ENCODE measurements at regions not wholly inside any gene's neighbourhood (a gene's known extent, or its start where the extent isn't known, plus 50 kb on each side); places are given as distances from the start of the nearest gene placed in this dataset.

DNA sequence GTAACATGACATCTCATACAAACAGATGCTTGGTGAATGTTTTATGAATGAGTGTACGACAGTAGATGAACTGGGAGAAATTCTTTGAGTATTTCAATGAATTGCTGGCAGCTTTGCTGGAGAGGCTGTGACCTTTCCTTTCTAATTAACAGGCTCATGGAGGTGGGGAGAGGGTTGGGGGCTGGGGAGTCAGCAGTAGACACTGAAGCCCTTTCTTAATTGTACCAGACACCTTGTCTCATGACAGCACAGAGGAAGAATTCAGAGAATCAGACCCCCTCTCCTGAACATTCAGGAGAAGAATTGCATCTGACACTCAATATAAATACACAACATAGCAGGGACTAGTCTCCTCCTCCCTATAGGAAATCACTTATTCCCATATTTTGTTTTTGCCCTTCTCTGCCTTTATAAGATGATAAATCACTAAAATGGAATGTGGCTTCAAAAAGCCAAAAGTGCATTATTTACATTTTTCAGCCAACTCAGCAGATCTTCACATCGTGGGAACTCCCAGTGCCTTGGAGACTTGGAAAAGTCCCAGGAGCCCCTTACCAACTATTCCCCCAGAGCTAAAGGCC, 66.2 kb upstream of the TPM1 start:
- H3K9me1 ChIP-seq (ENCODE audit: control insufficient read depth, extremely low read depth, insufficient read depth, low read length): no peaks in the 10 kb centered on the region
- no peak overlapping the region for H3K27ac ChIP-seq (ENCODE audit: control insufficient read depth, insufficient read depth, low read length)
- H3K79me2 ChIP-seq (ENCODE audit: control insufficient read depth, insufficient read depth, low read length): no peaks in the 10 kb centered on the region
- no peaks in the 10 kb centered on the region for H4K20me1 ChIP-seq (ENCODE audit: control insufficient read depth, extremely low read depth, insufficient read depth, low read length)
- dilution Hi-C loops (cut with MboI; ENCODE audit: extremely low pct_ligation_motif_present, low sequenced_read_pairs): no loop called here
- FAIRE-seq (no peak), DNase-seq (ENCODE audit: low read depth, low spot score) (no peak)
- H3K36me3 ChIP-seq (ENCODE audit: control insufficient read depth in 2 of 2, extremely low read depth in 1 of 2, insufficient read depth in 2 of 2, low read length in 2 of 2): no peaks in the 10 kb centered on the region
- no peaks in the 10 kb centered on the region for H3K27me3 ChIP-seq (ENCODE audit: control insufficient read depth, extremely low read depth, insufficient read depth, low read length)
- no peaks in the 10 kb centered on the region for H3K4me1 ChIP-seq (ENCODE audit: control insufficient read depth, extremely low read depth, insufficient read depth, low read length)
- no peak overlapping the region for H3K4me3 ChIP-seq (ENCODE audit: control insufficient read depth in 2 of 3, extremely low read depth in 1 of 3, insufficient read depth in 2 of 3, low read depth in 1 of 3, low read length in 3 of 3)
- no peak overlapping the region for H2AFZ ChIP-seq (ENCODE audit: control insufficient read depth, low read length)
- no peak for TF ChIP-seq EZH2 (IDR thresholded peaks at IDR 0.05; ENCODE audit: low read length)
- TF ChIP-seq, protein P1, sequence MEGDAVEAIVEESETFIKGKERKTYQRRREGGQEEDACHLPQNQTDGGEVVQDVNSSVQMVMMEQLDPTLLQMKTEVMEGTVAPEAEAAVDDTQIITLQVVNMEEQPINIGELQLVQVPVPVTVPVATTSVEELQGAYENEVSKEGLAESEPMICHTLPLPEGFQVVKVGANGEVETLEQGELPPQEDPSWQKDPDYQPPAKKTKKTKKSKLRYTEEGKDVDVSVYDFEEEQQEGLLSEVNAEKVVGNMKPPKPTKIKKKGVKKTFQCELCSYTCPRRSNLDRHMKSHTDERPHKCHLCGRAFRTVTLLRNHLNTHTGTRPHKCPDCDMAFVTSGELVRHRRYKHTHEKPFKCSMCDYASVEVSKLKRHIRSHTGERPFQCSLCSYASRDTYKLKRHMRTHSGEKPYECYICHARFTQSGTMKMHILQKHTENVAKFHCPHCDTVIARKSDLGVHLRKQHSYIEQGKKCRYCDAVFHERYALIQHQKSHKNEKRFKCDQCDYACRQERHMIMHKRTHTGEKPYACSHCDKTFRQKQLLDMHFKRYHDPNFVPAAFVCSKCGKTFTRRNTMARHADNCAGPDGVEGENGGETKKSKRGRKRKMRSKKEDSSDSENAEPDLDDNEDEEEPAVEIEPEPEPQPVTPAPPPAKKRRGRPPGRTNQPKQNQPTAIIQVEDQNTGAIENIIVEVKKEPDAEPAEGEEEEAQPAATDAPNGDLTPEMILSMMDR (optimal IDR thresholded peaks at IDR 0.05 in 1 of 3, IDR thresholded peaks at IDR 0.05 in 1 of 3, conservative IDR thresholded peaks at IDR 0.05 in 1 of 3; ENCODE audit: extremely low read depth in 1 of 3, insufficient read depth in 2 of 3, low read length in 3 of 3): no peak
- no peaks in the 10 kb centered on the region for H3K9me3 ChIP-seq (ENCODE audit: control insufficient read depth, low read depth, low read length)
- H3K9ac ChIP-seq (ENCODE audit: control insufficient read depth, extremely low read depth, insufficient read depth, low read length): no peak overlapping the region
- H3K4me2 ChIP-seq (ENCODE audit: control insufficient read depth, extremely low read depth, insufficient read depth, low read depth, low read length): no peak overlapping the region

DNA sequence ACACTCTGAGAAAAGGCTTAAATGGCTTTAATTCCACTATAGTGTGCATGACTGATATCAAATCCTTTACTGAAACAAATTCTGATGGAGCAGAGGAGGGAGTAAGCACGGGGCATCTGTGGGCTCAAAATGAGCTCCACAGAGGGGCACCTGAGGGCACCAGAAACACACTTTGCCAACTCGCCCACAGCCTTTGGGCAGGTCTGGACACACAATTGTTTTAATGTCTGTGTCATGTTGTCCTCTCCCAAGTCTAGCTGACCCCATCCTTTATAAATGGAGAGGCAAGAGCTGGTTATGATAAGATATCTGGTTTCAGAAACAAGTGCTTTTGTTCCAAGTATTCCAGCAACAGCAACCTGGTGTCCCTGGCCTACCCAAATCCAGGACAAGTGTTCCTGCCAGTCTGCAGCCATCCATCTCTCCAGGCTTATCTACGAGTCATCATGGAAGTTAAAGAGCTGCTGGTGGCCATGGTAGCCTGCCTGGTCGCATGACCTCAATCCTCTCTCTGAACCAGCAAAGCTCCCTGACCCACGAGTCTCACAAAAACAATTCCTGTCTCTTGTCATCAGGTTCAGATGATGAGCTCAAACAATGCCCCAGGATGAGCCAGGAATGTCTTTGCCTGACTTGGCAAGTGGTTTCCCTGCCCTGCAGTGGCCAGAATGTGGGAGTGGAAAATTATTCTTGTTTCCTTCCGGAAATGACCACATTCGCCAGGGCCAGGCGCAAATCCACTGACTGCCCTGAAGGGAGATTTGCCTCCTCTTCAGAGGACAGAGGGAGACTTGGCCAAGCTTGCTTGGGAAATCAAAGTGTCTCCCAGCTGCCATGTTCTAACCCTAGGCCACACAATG, 64.4 kb upstream of the TPM1 start:
- Histone ChIP-seq H3K27me3 (ENCODE audit: control insufficient read depth, extremely low read depth, insufficient read depth, low read length) (no peaks in the 10 kb centered on the region), H3K4me2 (ENCODE audit: control insufficient read depth, extremely low read depth, insufficient read depth, low read depth, low read length) (no peak overlapping the region), H3K4me1 (ENCODE audit: control insufficient read depth, extremely low read depth, insufficient read depth, low read length) (no peaks in the 10 kb centered on the region), H4K20me1 (ENCODE audit: control insufficient read depth, extremely low read depth, insufficient read depth, low read length) (no peaks in the 10 kb centered on the region), H2AFZ (ENCODE audit: control insufficient read depth, low read length) (no peak overlapping the region), H3K36me3 (ENCODE audit: control insufficient read depth in 2 of 2, extremely low read depth in 1 of 2, insufficient read depth in 2 of 2, low read length in 2 of 2) (no peaks in the 10 kb centered on the region), H3K9me3 (ENCODE audit: control insufficient read depth, low read depth, low read length) (no peaks in the 10 kb centered on the region), H3K27ac (ENCODE audit: control insufficient read depth, insufficient read depth, low read length) (no peak overlapping the region), H3K4me3 (ENCODE audit: control insufficient read depth in 2 of 3, extremely low read depth in 1 of 3, insufficient read depth in 2 of 3, low read depth in 1 of 3, low read length in 3 of 3) (no peak overlapping the region), H3K9me1 (ENCODE audit: control insufficient read depth, extremely low read depth, insufficient read depth, low read length) (no peaks in the 10 kb centered on the region), H3K9ac (ENCODE audit: control insufficient read depth, extremely low read depth, insufficient read depth, low read length) (no peak overlapping the region), H3K79me2 (ENCODE audit: control insufficient read depth, insufficient read depth, low read length) (no peaks in the 10 kb centered on the region)
- FAIRE-seq (no peak), DNase-seq (ENCODE audit: low read depth, low spot score) (peak; percentile 5)
- no peak for TF ChIP-seq EZH2 (IDR thresholded peaks at IDR 0.05; ENCODE audit: low read length)
- dilution Hi-C loops (cut with MboI; ENCODE audit: extremely low pct_ligation_motif_present, low sequenced_read_pairs): no loop called here

Data from keratinocyte (primary cell).